SK-N-SH treated with all-trans-retinoic acid at 6 μM for 48 hours (cell line): ENCODE measurements at regions not wholly inside any gene's neighbourhood (a gene's known extent, or its start where the extent isn't known, plus 50 kb on each side); places are given as distances from the start of the nearest gene placed in this dataset.

Experiments
- ESRRG ChIP-seq: fragments of 250-450 bp; sonication (Bioruptor Pico); IDR thresholded peaks from 2 replicates; pipeline ENCODE4 v1.6.1; 2021; ENCODE audit warnings: mild to moderate bottlenecking
- ISL1 ChIP-seq: fragments of 250-450 bp; sonication (Bioruptor Pico); IDR thresholded peaks from 2 replicates; pipeline ENCODE4 v2.1.2; 2022; ENCODE audit warnings: mild to moderate bottlenecking, moderate library complexity
- RARB ChIP-seq: fragments of 250-450 bp; sonication (Bioruptor Pico); IDR thresholded peaks from 2 replicates; pipeline ENCODE4 v1.8.0; 2021; ENCODE audit warnings: mild to moderate bottlenecking, moderate library complexity
- SNAI2 ChIP-seq: fragments of 250-450 bp; sonication (Bioruptor Pico); IDR thresholded peaks from 2 replicates; pipeline ENCODE4 v1.5.0; 2020; ENCODE audit warnings: mild to moderate bottlenecking, moderate library complexity
- TCF4 ChIP-seq: fragments of 250-450 bp; sonication (Bioruptor Pico); IDR thresholded peaks from 2 replicates; pipeline ENCODE4 v1.8.0; 2021; ENCODE audit warnings: mild to moderate bottlenecking, moderate library complexity, borderline replicate concordance
- TSHZ2 ChIP-seq: fragments of 250-450 bp; sonication (Bioruptor Pico); IDR thresholded peaks from 2 replicates; pipeline ENCODE4 v1.5.0; 2020; ENCODE audit warnings: mild to moderate bottlenecking, moderate library complexity
- ZFP3 ChIP-seq: fragments of 250-450 bp; sonication (Bioruptor Pico); IDR thresholded peaks from 2 replicates; pipeline ENCODE4 v1.5.0; 2020; ENCODE audit warnings: mild to moderate bottlenecking, moderate library complexity
- ZFP30 ChIP-seq: fragments of 450-650 bp; formaldehyde crosslinking; IDR thresholded peaks from 2 replicates; pipeline ENCODE4 v1.5.0; 2022; ENCODE audit warnings: mild to moderate bottlenecking, moderate library complexity
- ZNF565 ChIP-seq: fragments of 450-650 bp; formaldehyde crosslinking; conservative IDR thresholded peaks from 2 replicates; pipeline ENCODE4 v1.5.0; 2020; ENCODE audit warnings: low read depth, mild to moderate bottlenecking, moderate library complexity
- ZNF70 ChIP-seq: fragments of 450-650 bp; formaldehyde crosslinking; IDR thresholded peaks from 2 replicates; pipeline ENCODE4 v1.5.0; 2020; ENCODE audit warnings: mild to moderate bottlenecking, moderate library complexity
- ZNF8 ChIP-seq: fragments of 450-650 bp; formaldehyde crosslinking; IDR thresholded peaks from 2 replicates; pipeline ENCODE4 v1.5.0; 2020; ENCODE audit warnings: mild to moderate bottlenecking, moderate library complexity
- TF ChIP-seq, protein P1 (sequence below): fragments of 250-450 bp; sonication (Bioruptor Pico); IDR thresholded peaks from 2 replicates; pipeline ENCODE4 v1.8.0; 2020; ENCODE audit warnings: mild to moderate bottlenecking, moderate library complexity, borderline replicate concordance

DNA sequence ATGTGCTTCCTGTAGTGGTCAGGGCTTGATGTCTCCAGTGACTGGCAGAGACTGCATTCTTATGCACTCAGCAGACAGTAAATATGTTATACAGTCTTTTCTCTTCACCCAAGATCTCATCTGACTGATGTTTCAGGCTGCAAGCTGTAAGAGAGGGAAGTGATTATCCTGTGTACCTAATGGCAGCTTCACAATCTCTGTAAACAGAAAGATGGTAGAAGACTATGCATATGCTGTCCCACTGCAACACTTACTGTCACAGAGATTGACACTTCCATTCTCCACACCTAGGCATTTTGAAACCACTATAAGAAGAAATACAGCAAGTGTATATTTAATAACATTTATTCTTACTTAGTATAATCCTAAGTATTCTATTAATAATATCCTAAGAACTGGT, 97.6 kb upstream of the ANXA1 start:
- no peak for TF ChIP-seq RARB (CRISPR knock-in tag)
- TF ChIP-seq ZNF565 (CRISPR knock-in tag), result no peak
- TF ChIP-seq ESRRG (CRISPR knock-in tag), result no peak
- TF ChIP-seq ZFP3 (CRISPR knock-in tag), result no peak
- TF ChIP-seq ZFP30 (CRISPR knock-in tag), result no peak
- TF ChIP-seq, protein P1, sequence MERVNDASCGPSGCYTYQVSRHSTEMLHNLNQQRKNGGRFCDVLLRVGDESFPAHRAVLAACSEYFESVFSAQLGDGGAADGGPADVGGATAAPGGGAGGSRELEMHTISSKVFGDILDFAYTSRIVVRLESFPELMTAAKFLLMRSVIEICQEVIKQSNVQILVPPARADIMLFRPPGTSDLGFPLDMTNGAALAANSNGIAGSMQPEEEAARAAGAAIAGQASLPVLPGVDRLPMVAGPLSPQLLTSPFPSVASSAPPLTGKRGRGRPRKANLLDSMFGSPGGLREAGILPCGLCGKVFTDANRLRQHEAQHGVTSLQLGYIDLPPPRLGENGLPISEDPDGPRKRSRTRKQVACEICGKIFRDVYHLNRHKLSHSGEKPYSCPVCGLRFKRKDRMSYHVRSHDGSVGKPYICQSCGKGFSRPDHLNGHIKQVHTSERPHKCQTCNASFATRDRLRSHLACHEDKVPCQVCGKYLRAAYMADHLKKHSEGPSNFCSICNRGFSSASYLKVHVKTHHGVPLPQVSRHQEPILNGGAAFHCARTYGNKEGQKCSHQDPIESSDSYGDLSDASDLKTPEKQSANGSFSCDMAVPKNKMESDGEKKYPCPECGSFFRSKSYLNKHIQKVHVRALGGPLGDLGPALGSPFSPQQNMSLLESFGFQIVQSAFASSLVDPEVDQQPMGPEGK (CRISPR knock-in tag), result no peak
- TF ChIP-seq SNAI2 (CRISPR knock-in tag), result no peak
- TF ChIP-seq TCF4 (CRISPR knock-in tag), result no peak
- no peak for TF ChIP-seq ZNF8 (CRISPR knock-in tag)
- no peak for TF ChIP-seq ZNF70 (CRISPR knock-in tag)
- TF ChIP-seq ISL1 (CRISPR knock-in tag), result no peak
- no peak for TF ChIP-seq TSHZ2 (CRISPR knock-in tag)
